HG02588 (cell line): ENCODE measurements at regions not wholly inside any gene's neighbourhood (a gene's known extent, or its start where the extent isn't known, plus 50 kb on each side); places are given as distances from the start of the nearest gene placed in this dataset.

Experiments used
- ATAC-seq: cut with Tn5 transposase; IDR thresholded peaks from one replicate; pipeline ENCODE4 v1.9.1; 2021; ENCODE audit warnings: mild to moderate bottlenecking, moderate library complexity; ENCODE audit not compliant: unreplicated experiment

GRCh38 chr17:79186406-79186805 is 111.8 kb downstream of the ENGASE start:
- no peak for ATAC-seq

GRCh38 chr17:79185671-79186070 is 111.0 kb downstream of the ENGASE start:
- ATAC-seq: no peak

DNA sequence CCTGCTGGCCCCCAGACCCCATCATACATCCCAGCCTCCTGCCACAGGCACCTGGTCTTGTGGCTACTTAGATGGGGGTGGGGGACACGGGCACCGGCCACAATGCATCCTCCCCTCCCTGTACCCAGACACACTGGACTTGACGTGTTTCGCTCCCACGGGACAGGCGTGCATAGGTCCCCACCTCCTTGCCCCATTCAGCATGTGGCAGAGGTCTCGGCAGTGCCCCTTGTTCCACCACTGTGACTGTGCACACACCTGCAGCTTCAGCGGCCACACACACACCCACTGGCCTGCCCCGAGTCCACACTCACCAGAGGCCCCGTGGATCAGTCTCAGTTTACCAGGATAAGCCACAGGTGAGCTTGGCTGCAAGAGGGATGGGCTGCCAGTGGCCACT is 109.6 kb downstream of the ENGASE start:
- no peak for ATAC-seq

DNA sequence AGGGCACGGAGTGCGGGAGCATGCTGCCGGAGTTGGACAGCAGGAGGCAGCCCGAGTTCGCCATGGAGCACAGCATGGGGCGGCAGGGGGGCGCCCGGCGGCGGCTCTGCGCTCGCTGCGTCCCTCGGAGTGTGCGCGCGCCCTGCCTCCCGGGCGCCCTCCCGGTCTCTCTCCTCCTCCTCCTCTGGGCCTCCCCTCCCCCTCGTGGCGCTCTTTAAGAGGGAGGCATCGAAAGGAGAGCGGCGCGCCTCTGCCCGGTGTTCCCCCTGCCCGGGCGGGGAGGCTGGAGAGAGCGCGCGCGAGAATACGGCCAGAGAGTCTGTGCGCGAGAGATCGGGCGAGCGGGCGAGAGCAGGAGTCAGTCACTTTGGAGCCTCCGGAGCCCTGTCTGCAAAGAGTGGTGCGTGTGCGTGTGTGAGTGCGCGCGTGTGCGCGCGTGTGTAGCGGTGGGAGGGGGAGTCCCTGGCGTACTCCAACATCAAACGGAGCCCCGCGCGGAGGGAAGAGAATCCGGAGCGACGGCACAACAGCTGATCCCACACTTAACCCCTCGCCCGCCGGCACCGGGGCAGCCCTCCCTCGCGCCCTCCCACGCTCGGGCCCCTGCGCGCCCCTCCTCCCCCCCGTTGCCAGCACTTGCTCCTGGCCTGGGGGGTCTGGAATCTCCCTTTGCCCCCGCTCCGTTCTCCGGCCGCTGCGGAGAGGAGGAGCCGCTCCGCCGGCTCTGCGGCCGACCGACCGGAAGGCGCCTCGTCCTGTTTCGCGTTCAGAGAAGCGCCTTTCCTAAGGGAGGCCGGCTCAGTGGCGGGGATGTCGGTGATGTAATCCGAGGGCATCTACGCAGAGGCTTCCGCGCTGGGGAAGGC is 108.9 kb downstream of the ENGASE start:
- no peak for ATAC-seq

DNA sequence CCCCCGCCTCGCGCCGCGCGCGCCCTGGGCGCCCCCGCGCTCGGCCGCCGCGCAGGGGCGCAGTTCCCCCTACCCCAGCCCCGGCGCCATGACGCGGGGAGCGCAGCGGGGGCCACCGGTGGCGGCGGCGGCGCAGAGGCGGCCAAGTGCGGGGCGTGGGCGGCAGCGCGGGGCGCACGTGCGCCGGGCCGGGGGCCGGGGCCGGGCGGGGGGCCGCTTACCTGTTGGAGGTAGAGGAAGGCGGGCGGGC is 108.3 kb downstream of the ENGASE start:
- no peak for ATAC-seq

GRCh38 chr17:79182176-79183042 is 107.8 kb downstream of the ENGASE start:
- ATAC-seq: no peak

DNA sequence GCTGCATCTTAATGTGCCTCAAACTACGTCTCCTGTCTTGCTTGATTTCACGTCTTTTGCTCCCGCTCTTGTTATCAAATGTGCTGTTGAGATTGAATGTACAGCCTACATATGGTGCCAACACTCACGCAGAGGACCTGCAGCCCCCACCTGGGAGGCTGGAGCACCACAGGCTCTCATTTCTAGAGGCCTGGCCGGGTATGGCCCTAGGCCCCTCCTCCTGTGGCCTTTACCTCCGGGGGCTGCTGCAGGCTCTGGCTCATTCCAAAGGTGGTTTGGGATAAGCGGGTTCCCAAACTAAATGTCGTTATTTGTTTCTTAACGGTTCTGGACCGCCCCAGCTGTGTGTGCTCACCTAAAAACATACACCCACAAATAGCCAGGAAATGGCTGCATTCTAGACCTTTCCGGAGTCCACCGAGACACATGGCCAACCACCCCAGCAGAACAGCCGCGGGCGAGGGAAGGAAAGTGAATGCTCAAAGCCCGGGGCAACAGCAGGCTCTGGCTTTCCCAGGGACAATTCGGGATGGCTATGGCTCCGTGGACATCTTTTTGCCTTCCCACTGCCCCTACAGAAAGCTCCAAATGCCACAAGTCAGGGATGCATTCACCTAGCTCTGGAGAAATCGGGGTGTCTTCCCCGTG is 105.9 kb downstream of the ENGASE start:
- ATAC-seq: no peak

- ATAC-seq: no peak
These were observed 104.7 kb downstream of the ENGASE start for GRCh38 chr17:79179334-79179733.

- ATAC-seq: no peak
These were observed 103.3 kb downstream of the ENGASE start for GRCh38 chr17:79177877-79178276.

GRCh38 chr17:79176792-79177601 is 102.4 kb downstream of the ENGASE start:
- ATAC-seq: no peak

- ATAC-seq: no peak
These were observed 100.6 kb downstream of the ENGASE start for GRCh38 chr17:79174905-79175856.

DNA sequence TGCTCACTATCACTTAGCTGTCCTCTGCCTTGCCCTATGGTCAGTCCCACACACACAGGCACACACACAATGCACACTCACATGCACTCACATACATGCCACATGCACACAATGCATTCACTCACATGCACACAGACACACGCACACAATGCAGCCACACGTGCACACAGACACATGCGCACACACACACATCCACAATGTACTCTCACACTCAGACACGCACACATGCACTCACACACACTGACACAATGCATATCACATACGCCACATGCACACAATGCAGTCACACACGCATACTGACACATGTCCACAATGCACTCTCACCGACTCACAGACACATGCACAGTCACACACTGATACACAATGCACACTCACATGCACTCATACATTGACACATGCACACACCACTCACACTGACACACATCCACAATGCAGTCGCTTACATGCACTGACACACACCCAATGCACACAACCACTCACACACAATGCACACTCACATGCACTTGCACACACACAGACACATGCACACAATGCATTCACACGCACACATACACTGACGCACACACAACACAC is 99.7 kb downstream of the ENGASE start:
- no peak for ATAC-seq

GRCh38 chr17:79171188-79171587 is 96.6 kb downstream of the ENGASE start:
- no peak for ATAC-seq

DNA sequence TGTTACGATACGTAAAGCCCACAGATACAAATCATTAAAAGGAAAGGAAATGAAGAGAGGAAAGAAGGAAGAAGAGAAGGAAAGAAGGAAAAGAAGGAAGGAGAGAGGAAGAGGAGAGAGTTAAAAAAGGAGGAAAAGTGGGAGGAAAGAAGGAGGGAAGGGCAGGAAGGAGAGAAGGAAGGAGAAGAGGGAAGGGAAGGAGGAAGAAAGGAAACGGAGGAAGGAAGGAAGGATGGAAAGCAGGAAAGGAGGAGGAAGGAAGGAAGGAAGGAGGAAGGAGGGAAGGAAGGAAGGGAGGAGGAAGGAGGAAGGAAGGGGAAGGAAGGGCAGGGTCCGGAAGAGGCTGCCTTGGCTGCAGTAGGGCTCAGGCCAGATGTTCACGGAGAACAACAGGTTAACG is 95.2 kb downstream of the ENGASE start:
- no peak for ATAC-seq

- no peak for ATAC-seq
These were observed 94.7 kb downstream of the ENGASE start for GRCh38 chr17:79169366-79169765.

DNA sequence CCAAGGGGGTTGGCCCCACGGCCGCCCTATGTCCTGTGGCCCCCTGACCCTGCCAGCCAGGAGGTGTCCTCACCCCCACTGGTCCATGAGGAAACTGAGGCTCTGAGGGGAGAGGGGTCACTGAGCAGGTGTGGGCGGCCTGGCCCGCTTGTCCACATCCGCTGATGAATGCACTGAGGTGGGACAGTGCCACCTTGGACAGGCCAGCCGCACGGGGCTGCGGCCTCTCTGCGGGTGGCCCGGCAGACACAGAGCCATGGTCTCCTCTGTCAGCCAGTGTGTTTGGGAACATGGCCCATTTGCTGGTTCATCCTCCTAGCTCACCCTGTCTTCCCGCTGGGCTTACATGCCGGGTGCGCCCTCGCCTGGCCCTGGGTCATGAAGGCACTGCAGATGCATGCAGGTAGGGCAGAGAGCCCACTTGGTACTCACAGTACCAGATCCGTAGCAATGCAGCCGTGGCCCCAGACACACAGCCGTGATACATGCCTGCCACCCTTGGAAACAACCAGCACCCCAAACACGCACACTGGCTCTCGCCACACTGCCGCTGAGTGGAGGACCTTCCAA is 93.9 kb downstream of the ENGASE start:
- no peak for ATAC-seq

GRCh38 chr17:79167486-79167885 is 92.9 kb downstream of the ENGASE start:
- no peak for ATAC-seq

DNA sequence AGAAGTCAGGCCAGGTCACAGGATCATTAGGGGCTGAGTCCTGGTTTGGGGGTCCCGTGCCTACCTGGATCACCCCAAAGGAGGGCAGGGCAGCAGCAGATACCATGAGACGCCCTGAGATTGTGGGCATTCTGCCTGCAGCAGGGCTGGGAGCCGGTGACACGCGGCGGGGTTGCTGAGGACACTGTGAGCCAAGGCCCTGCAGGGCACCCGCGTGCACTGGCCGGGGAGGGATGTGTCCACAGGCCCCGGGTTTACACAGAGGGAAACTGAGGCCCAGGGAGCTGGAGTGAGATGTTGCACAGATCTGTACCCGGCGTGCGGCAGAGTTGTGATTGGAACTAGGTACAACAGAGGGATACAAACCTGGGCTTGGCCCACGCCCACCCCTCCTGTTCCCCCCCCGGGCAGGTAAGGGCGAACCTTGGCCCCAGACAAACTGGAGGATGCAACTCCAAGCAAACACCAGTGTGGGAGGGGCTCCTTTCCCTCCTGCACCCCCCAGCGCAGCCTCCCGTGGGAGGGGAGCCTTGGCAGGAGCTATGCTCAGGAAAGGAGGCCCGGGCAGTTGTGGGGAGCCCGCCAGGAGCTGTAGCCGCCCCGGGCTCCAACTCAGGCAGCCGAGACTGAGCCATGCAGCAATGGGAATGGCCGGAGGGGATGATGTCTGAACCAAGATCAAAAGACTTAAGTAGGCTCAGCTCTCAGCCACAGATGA is 91.3 kb downstream of the ENGASE start:
- no peak for ATAC-seq
